PC-9 (cell line): ENCODE measurements at regions not wholly inside any gene's neighbourhood (a gene's known extent, or its start where the extent isn't known, plus 50 kb on each side); places are given as distances from the start of the nearest gene placed in this dataset.

Experiments
- BruUV-seq: library from RNA; stranded (reverse); fragments of 400-500 nt; replicated peaks from 2 replicates; lab custom pipeline; 2021; lab: Mats Ljungman, UMichigan
- CTCF ChIA-PET: fragments of 300-600 bp; sonication (Branson Sonifier 250); formaldehyde crosslinking; loops from one replicate; lab custom pipeline; 2022; ENCODE audit warnings: antibody characterized with exemption; lab: Charles Lee
- POLR2A ChIA-PET: fragments of 300-600 bp; sonication (Branson Sonifier 250); formaldehyde crosslinking; loops from one replicate; lab custom pipeline; 2022; ENCODE audit warnings: antibody characterized with exemption; ENCODE audit not compliant: unreplicated experiment; lab: Charles Lee
- DNase-seq, 2 experiments: peaks; one replicate each; pipeline versions ENCODE4 v3.0.0 to v3.0.0-alpha.2; 2015 to 2022; ENCODE audit warnings: mixed read lengths in 1 of 2
- H2AFZ ChIP-seq: fragments of 200-600 bp; sonication (generic); 2 replicates; pipeline ENCODE4 v1.8.1; 2017; ENCODE audit warnings: antibody characterized with exemption
- H3F3A ChIP-seq: fragments of 200-600 bp; sonication (generic); 2 replicates; pipeline ENCODE4 v1.8.1; 2017; ENCODE audit warnings: antibody characterized with exemption, mild to moderate bottlenecking, low read depth; ENCODE audit not compliant: insufficient read depth
- H3K27ac ChIP-seq: fragments of 200-600 bp; sonication (generic); 2 replicates; pipeline ENCODE4 v1.6.1; 2016; ENCODE audit warnings: mixed run types
- H3K27me3 ChIP-seq: fragments of 200-600 bp; sonication (generic); 2 replicates; pipeline ENCODE4 v1.6.1; 2016; ENCODE audit warnings: low read depth, mixed run types; ENCODE audit not compliant: insufficient read depth
- H3K36me3 ChIP-seq: fragments of 200-600 bp; sonication (generic); 2 replicates; pipeline ENCODE4 v1.6.1; 2016; ENCODE audit warnings: low read depth, mixed run types
- H3K4me1 ChIP-seq: fragments of 200-600 bp; sonication (generic); replicated peaks from 2 replicates; pipeline ENCODE4 v1.6.1; 2016; ENCODE audit warnings: mixed run types; ENCODE audit not compliant: insufficient read depth
- H3K4me2 ChIP-seq: fragments of 200-600 bp; sonication (generic); 2 replicates; pipeline ENCODE4 v1.6.1; 2017; ENCODE audit warnings: mixed run types
- H3K4me3 ChIP-seq: fragments of 200-600 bp; sonication (generic); 2 replicates; pipeline ENCODE4 v1.6.1; 2016; ENCODE audit warnings: mixed run types
- H3K79me2 ChIP-seq: fragments of 200-600 bp; sonication (generic); 2 replicates; pipeline ENCODE4 v1.6.1; 2017; ENCODE audit warnings: low read depth, mixed run types
- H3K9me2 ChIP-seq: fragments of 200-600 bp; sonication (generic); 2 replicates; pipeline ENCODE4 v1.8.1; 2017; ENCODE audit warnings: mild to moderate bottlenecking; ENCODE audit not compliant: insufficient read depth
- H3K9me3 ChIP-seq: fragments of 200-600 bp; sonication (generic); 2 replicates; pipeline ENCODE4 v1.8.1; 2016; ENCODE audit warnings: low read depth; ENCODE audit not compliant: insufficient read depth
- H4K20me1 ChIP-seq: fragments of 200-600 bp; sonication (generic); 2 replicates; pipeline ENCODE4 v1.8.1; 2017; ENCODE audit not compliant: insufficient read depth
- EZH2 ChIP-seq: fragments of 200-600 bp; sonication (generic); IDR thresholded peaks from 2 replicates; pipeline ENCODE4 v1.8.0; 2017; ENCODE audit warnings: antibody characterized with exemption, low read depth
- intact Hi-C: fragments of 100-400 bp; cut with micrococcal nuclease; formaldehyde crosslinking; loops from one replicate; pipeline ENCODE4 v1.10.0; 2022; ENCODE audit not compliant: unreplicated experiment
- TF ChIP-seq, protein P1 (sequence below): fragments of 200-600 bp; sonication (generic); conservative IDR thresholded peaks from 2 replicates; pipeline ENCODE4 v1.6.1; 2017; ENCODE audit warnings: mixed run types, antibody characterized with exemption, mild to moderate bottlenecking, moderate library complexity

DNA sequence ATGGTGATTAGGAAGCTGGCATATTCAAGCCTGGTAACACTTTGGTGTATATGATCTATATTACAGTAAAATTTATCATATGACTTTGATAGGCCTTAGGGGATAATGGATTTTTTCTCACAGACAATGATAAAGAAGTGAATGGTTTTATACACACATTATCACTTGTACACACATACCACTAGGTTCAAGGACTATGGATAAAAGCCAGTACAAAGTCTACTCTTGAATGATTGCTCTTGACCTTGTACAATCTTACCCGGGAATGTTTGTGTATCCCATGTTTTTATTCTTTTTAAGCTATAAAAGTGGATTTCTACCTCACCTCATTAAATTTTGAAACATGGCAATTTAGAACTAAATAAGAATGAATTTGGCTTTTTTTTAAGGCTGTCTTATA, 414.5 kb upstream of the ADAMTSL1 start:
- Histone ChIP-seq H2AFZ (no peak overlapping the region), H4K20me1 (no peaks in the 10 kb centered on the region), H3K79me2 (no peaks in the 10 kb centered on the region), H3K9me2 (no peaks in the 10 kb centered on the region), H3K4me2 (no peak overlapping the region), H3K9me3 (no peaks in the 10 kb centered on the region), H3F3A (no peaks in the 10 kb centered on the region), H3K4me1 (no peaks in the 10 kb centered on the region), H3K27ac (no peak overlapping the region), H3K4me3 (no peak overlapping the region), H3K27me3 (no peaks in the 10 kb centered on the region), H3K36me3 (no peaks in the 10 kb centered on the region)
- DNase-seq = no peak
- CTCF ChIA-PET = no interaction called here
- BruUV-seq = no TSS peak
- intact Hi-C loops = no loop called here
- POLR2A ChIA-PET = interaction anchor here (0.6 kb wide), 1 partner anchor 1226 kb away, joined by 6 read pairs; no protein-coding TSS in a partner anchor
- TF ChIP-seq EZH2 = no peak
- TF ChIP-seq, protein P1, sequence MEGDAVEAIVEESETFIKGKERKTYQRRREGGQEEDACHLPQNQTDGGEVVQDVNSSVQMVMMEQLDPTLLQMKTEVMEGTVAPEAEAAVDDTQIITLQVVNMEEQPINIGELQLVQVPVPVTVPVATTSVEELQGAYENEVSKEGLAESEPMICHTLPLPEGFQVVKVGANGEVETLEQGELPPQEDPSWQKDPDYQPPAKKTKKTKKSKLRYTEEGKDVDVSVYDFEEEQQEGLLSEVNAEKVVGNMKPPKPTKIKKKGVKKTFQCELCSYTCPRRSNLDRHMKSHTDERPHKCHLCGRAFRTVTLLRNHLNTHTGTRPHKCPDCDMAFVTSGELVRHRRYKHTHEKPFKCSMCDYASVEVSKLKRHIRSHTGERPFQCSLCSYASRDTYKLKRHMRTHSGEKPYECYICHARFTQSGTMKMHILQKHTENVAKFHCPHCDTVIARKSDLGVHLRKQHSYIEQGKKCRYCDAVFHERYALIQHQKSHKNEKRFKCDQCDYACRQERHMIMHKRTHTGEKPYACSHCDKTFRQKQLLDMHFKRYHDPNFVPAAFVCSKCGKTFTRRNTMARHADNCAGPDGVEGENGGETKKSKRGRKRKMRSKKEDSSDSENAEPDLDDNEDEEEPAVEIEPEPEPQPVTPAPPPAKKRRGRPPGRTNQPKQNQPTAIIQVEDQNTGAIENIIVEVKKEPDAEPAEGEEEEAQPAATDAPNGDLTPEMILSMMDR = no peak

DNA sequence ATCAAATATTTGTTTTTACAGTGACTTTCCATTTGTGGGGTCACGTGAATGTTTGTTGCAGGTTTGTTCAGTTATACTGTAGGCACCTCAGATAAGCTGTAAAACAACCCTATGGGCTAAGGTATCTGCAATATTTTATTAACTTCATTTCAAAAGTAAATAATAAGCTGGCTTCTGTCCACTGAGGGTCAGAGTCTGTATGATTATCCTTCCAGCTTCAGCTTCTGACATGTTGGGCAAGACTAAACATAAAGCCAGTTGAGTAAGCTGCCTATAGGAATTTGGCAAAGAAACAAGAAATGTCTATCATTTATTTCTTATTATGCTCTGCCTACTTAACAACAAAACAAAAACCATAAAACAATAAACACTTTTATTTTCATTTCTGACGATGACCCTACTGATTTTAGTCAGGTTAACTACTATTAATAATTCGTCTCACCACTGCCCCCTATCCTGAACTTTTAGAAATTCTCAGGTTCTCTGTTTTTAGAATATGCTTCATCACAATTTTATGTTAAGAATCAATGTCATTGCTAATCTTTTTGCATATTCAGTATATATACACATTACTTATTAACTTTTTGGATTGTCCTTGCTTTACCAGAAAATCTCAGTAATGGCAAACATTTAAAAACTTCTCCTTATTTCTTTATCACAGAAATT, 413.6 kb upstream of the ADAMTSL1 start:
- no peaks in the 10 kb centered on the region for H3K9me2 ChIP-seq
- no peaks in the 10 kb centered on the region for H3K4me1 ChIP-seq
- CTCF ChIA-PET = no interaction called here
- no peaks in the 10 kb centered on the region for H3K36me3 ChIP-seq
- no peak overlapping the region for H3K4me3 ChIP-seq
- no peak for TF ChIP-seq EZH2
- TF ChIP-seq, protein P1 = peak; percentile 38; the same call in 1 of the 2 replicates
- POLR2A ChIA-PET = no interaction called here
- H3K4me2 ChIP-seq = no peak overlapping the region
- no TSS peak for BruUV-seq
- no peak overlapping the region for H3K27ac ChIP-seq
- H3K27me3 ChIP-seq = no peaks in the 10 kb centered on the region
- no peaks in the 10 kb centered on the region for H3K9me3 ChIP-seq
- H4K20me1 ChIP-seq = no peaks in the 10 kb centered on the region
- DNase-seq = no peak
- intact Hi-C loops = no loop called here
- no peak overlapping the region for H2AFZ ChIP-seq
- no peaks in the 10 kb centered on the region for H3F3A ChIP-seq
- H3K79me2 ChIP-seq = no peaks in the 10 kb centered on the region

DNA sequence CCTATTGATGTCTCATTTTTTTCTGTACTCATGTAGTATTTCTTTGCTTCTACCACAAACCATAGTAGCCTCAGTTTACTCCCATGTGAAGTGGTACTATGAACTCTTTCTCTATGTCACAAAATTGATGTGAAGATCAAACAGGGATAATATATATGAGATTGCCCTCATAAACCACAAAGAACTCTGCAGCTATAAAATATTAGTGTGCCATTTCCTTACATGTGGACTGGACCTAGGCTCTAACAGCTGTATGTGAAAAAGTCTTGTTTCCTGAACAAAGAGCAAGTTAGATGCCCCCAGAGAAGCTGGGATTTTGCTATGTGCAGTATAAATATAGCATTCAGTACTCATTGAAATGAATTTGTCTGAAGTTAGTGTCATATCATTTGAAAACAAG, 412.6 kb upstream of the ADAMTSL1 start:
- intact Hi-C loops = no loop called here

More for the DNA sequence above, 412.6 kb upstream of the ADAMTSL1 start:
- Histone ChIP-seq H3K79me2 (no peaks in the 10 kb centered on the region), H3K4me2 (no peak overlapping the region), H3K9me2 (no peaks in the 10 kb centered on the region), H4K20me1 (no peaks in the 10 kb centered on the region), H3K4me3 (no peak overlapping the region), H3F3A (no peaks in the 10 kb centered on the region), H3K27me3 (no peaks in the 10 kb centered on the region), H3K27ac (no peak overlapping the region), H3K4me1 (no peaks in the 10 kb centered on the region), H2AFZ (no peak overlapping the region), H3K36me3 (no peaks in the 10 kb centered on the region), H3K9me3 (no peaks in the 10 kb centered on the region)
- TF ChIP-seq, protein P1 = no peak
- ChIA-PET POLR2A (no interaction called here), CTCF (no interaction called here)
- DNase-seq = no peak
- BruUV-seq = no TSS peak
